Glutamatergic neuron (in vitro differentiated cells): ENCODE measurements at regions not wholly inside any gene's neighbourhood (a gene's known extent, or its start where the extent isn't known, plus 50 kb on each side); places are given as distances from the start of the nearest gene placed in this dataset.
A peak's percentile ranks its signal among the peaks of the same experiment; 100 is the strongest.

Source experiments
- DNase-seq: peaks from one replicate; pipeline ENCODE4 v3.0.0; 2022
- H3K27ac Mint-ChIP-seq: one replicate; pipeline ENCODE4 v1.8.0; 2020; ENCODE audit warnings: mild to moderate bottlenecking, mixed read lengths, inconsistent platforms; ENCODE audit not compliant: unreplicated experiment
- H3K27me3 Mint-ChIP-seq: one replicate; pipeline ENCODE4 v1.8.0; 2020; ENCODE audit warnings: mild to moderate bottlenecking, moderate library complexity, mixed read lengths, inconsistent platforms; ENCODE audit not compliant: unreplicated experiment
- H3K36me3 Mint-ChIP-seq: one replicate; pipeline ENCODE4 v1.8.0; 2020; ENCODE audit warnings: mild to moderate bottlenecking, mixed read lengths, inconsistent platforms; ENCODE audit not compliant: unreplicated experiment
- H3K4me1 Mint-ChIP-seq: one replicate; pipeline ENCODE4 v1.8.0; 2020; ENCODE audit warnings: mild to moderate bottlenecking, low read depth, mixed read lengths, inconsistent platforms; ENCODE audit not compliant: unreplicated experiment
- H3K4me3 Mint-ChIP-seq: one replicate; pipeline ENCODE4 v1.8.0; 2020; ENCODE audit warnings: mild to moderate bottlenecking, mixed read lengths, inconsistent platforms; ENCODE audit not compliant: unreplicated experiment
- H3K9me3 Mint-ChIP-seq: one replicate; pipeline ENCODE4 v1.8.0; 2020; ENCODE audit warnings: mild to moderate bottlenecking, moderate library complexity, mixed read lengths, inconsistent platforms; ENCODE audit not compliant: unreplicated experiment
- CTCF ChIP-seq: fragments of 200-600 bp; sonication (generic); IDR thresholded peaks from one replicate; pipeline ENCODE4 v1.5.0; 2021; ENCODE audit not compliant: partially characterized antibody, unreplicated experiment

GRCh38 chr1:20432341-20432740 lies 53.7 kb downstream of the CAMK2N1 start:
- Mint-ChIP-seq H3K36me3 (peaks cover 5% of the 10 kb centered on the region), H3K4me3 (no peak overlapping the region), H3K9me3 (peaks cover 8% of the 10 kb centered on the region), H3K4me1 (peaks cover 22% of the 10 kb centered on the region), H3K27me3 (peaks cover 10% of the 10 kb centered on the region), H3K27ac (no peak overlapping the region)
- no peak for DNase-seq
- TF ChIP-seq CTCF: no peak

GRCh38 chr1:20431176-20431460 lies 54.9 kb downstream of the CAMK2N1 start:
- TF ChIP-seq CTCF: no peak
- Mint-ChIP-seq H3K27me3 (peaks cover 10% of the 10 kb centered on the region), H3K4me3 (no peak overlapping the region), H3K36me3 (peaks cover 2% of the 10 kb centered on the region), H3K27ac (no peak overlapping the region), H3K4me1 (peaks cover 22% of the 10 kb centered on the region), H3K9me3 (peaks cover 7% of the 10 kb centered on the region)
- DNase-seq: no peak

- peak; percentile 83 for DNase-seq
- Mint-ChIP-seq H3K4me3 (no peak overlapping the region), H3K27me3 (peaks cover 12% of the 10 kb centered on the region)
Measured at GRCh38 chr1:20430355-20431175, 55.4 kb downstream of the CAMK2N1 start.

GRCh38 chr1:20429296-20429695 lies 56.7 kb downstream of the CAMK2N1 start:
- TF ChIP-seq CTCF: no peak
- peak overlapping the region; percentile 29 for H3K27ac Mint-ChIP-seq
- H3K36me3 Mint-ChIP-seq: peaks cover 8% of the 10 kb centered on the region
- H3K4me3 Mint-ChIP-seq: peak overlapping the region; percentile 52
- DNase-seq: no peak
- peaks cover 18% of the 10 kb centered on the region for H3K4me1 Mint-ChIP-seq
- peaks cover 7% of the 10 kb centered on the region for H3K9me3 Mint-ChIP-seq
- H3K27me3 Mint-ChIP-seq: peaks cover 10% of the 10 kb centered on the region

More at GRCh38 chr1:20430355-20431175, 55.4 kb downstream of the CAMK2N1 start:
- Mint-ChIP-seq H3K9me3 (peaks cover 7% of the 10 kb centered on the region), H3K36me3 (peaks cover 7% of the 10 kb centered on the region), H3K4me1 (peaks cover 21% of the 10 kb centered on the region), H3K27ac (no peak overlapping the region)
- peak; percentile 84 for TF ChIP-seq CTCF

- Mint-ChIP-seq H3K36me3 (peaks cover 8% of the 10 kb centered on the region), H3K4me1 (peaks cover 18% of the 10 kb centered on the region), H3K27me3 (peaks cover 10% of the 10 kb centered on the region), H3K4me3 (no peak overlapping the region), H3K27ac (peak overlapping the region; percentile 29), H3K9me3 (peaks cover 7% of the 10 kb centered on the region)
- no peak for DNase-seq
- no peak for TF ChIP-seq CTCF
Measured at GRCh38 chr1:20428841-20429240, 57.2 kb downstream of the CAMK2N1 start.
